T-helper 2 cell treated with Interferon-gamma antibody and Interleukin-4, amounts not matched to agents 100 ng/mL and 5 ng/mL, for 36 hours (primary cell): ENCODE measurements at regions not wholly inside any gene's neighbourhood (a gene's known extent, or its start where the extent isn't known, plus 50 kb on each side); places are given as distances from the start of the nearest gene placed in this dataset.

ENCODE experiments used
- intact Hi-C: fragments of 100-400 bp; cut with micrococcal nuclease; formaldehyde crosslinking; loops from one replicate; pipeline ENCODE4 v1.15.1; 2023

DNA sequence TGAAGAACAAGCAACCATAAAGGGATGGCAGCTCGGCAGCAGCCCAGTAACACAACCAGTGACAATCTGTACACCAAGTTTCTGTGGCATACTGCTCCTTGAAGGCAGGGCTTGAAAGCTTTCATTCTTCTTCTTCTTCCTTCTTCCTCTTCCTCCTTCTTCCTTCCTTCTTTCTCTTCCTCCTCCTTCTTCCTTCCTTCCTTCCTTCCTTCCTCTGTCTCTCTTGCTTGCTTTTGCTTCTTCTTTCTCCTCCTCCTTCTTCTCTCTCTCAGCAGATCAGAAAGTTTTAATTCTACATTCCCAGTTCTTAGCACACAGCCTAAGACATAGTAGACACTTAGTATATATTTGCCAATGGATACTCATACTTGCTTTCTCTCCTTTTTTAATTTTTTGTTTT, 95.9 kb downstream of the GLUL start:
- intact Hi-C loops = no loop called here

DNA sequence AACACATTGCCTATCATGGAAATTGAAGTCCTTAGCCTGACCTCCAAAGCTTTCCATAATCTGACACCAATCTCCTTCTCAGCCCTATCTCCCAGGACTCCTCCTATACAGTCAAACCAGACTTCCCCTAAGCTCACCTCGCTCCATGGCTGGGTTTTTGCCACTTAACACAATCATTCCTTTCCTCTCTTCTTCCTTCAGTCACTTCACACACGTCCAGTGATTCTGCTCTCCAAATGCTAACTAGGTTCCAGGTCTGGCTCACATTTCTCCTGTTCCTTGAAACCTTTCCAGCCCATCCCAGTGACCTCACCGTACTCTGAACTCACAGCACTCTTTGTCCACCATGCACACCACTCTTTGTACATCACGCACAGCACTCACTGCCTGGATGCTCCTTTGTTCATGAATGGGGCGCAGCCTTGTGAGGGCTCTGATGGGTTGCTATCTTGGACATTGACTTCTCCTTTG, 98.4 kb downstream of the GLUL start:
- intact Hi-C loops = no loop called here

- intact Hi-C loops = no loop called here
Measured at GRCh38 chr1:182292193-182292741, 99.3 kb downstream of the GLUL start.

GRCh38 chr1:182291584-182292192, 99.9 kb downstream of the GLUL start:
- intact Hi-C loops = no loop called here

GRCh38 chr1:182288749-182289604, 102.6 kb downstream of the GLUL start:
- intact Hi-C loops = no loop called here

DNA sequence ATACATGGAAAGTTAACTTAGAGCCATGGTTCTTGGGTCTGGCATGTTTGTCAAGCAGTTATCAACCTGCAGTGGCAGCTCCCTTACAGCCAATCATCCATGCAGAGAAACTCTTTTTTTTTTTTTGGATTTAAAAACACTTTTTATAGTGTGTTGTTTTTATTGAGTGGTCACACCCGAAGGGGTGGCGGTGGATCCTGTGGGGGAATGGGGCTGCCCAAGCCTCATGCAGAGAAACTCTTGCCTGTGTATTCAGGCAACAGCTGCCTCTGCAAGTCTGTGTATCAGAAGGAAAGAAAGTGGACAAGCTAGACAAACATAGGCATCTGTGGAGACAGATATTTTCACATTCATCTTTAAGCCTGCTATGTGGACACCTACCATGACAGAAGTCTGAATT, 104.8 kb downstream of the GLUL start:
- intact Hi-C loops = no loop called here

- intact Hi-C loops = no loop called here
Measured at GRCh38 chr1:182283746-182284544, 107.6 kb downstream of the GLUL start.

DNA sequence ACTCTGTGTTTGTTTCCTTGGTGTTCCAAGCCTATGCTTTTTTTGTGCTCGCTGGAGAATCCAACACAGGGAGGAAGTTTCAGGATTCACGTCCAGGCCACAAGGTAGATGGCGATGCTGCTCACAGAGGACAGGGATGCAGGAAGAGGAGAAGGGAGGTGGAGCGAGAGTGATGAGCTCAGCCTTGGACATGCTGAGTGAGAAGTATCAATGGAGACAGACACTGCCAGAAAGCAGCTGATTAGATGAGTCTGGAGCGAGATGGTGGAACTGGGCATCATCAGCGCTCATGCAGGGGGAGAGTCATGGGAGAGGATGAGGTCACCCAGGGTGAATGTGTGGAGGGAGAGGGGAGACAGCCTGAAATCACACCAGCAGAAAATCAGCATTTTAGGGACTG, 110.0 kb downstream of the GLUL start:
- intact Hi-C loops = no loop called here

DNA sequence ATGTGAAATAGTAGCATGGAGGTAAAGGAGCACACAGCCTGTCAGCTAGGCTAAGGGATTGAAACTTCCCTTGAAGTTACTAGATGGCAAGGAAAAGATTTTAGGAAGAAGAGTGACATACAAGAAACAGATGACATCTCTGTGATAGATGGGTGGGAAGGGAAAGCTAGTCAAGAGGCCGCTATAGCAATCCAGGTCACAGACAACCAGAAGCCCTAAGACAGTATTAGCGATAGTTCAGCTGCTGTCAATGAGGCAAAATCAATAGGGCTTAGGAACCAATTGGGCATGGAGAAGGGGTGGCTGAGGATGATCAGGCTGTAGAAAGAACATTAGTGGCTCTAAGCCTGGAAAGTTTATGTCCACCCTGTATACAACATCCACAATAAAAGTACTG, 111.1 kb downstream of the GLUL start:
- intact Hi-C loops = no loop called here

GRCh38 chr1:182279724-182280503, 111.7 kb downstream of the GLUL start:
- intact Hi-C loops = no loop called here

DNA sequence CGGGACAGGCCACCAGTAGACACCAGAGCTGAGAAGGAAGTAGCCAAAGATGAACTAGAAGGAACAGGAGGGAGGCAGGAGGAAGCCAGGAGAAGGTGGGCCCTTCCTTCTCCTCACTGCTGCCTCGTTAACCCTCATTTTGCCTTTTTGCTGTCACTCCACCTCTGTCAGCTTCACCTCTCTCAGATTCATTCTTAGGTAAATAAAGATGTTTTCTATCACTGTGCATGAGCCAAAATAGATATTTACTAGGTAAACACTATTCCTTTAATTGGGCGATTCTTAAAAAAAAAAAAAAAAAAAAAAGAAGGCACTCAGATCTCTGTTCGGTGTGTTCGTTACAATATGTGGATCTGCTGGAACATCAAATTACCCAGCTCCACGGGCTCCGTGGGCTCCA, 112.3 kb downstream of the GLUL start:
- intact Hi-C loops = no loop called here

DNA sequence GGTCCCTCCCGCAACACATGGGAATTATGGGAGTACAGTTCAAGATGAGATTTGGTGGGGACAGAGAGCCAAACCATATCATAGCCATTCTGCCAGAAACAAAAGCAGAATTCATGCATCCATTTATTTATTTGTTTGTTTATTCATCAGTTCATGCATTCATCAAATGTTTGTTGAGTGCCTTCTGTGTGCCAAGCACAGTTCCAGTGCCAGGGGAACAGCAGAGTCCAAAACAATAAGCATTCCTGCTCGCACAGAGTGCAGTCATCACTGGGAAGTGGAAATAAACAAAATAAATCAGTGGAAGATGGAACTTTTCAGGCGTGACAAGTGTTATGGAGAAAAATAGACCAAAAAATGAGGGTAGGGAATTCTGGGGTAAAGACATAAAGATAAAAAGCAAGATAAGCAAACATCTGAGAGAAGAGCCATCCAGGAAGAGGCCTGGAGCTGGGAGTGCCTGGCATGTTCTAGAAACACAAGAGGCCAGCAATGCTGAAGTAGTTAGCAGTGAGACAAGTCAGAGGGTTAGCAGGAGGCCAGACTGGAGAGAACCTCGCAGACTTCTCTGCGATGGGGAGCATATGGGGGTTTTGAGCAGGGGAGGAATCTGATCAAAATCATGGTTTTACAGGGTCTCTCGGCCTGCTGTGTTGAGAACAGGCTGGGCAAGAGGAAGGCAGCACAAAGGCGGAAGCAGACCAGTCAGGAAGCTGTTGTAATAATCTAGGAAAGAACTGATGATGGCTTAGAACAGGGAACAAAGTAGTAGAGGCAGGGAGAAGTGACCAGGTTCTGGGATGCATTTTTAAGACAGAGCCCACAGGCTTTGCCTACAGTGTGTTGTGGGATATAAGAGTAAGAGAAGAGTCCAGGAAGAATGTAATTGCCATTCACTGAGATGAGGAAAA, 113.2 kb downstream of the GLUL start:
- intact Hi-C loops = no loop called here

- intact Hi-C loops = no loop called here
Measured at GRCh38 chr1:182275271-182275670, 116.3 kb downstream of the GLUL start.

DNA sequence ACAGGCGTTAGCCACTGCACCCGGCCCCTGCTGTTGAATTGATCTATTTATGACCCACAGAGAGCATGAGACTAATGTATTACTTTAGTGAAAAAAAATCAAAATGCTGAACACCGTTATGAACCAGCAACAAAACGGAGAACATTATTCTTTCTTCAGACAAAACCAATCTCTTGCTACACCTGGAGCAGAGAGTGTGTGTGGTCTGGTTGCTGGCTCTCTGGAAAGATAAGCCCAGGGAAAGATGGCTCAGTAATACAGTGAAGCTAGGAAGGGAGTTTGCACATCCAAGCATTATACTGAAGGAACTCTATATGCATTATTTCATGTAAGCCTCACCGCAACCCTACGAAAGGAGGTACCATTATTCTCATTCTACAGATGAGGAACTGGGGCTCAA, 117.0 kb downstream of the GLUL start:
- intact Hi-C loops = no loop called here

GRCh38 chr1:182270731-182271130, 120.9 kb downstream of the GLUL start:
- intact Hi-C loops = no loop called here

DNA sequence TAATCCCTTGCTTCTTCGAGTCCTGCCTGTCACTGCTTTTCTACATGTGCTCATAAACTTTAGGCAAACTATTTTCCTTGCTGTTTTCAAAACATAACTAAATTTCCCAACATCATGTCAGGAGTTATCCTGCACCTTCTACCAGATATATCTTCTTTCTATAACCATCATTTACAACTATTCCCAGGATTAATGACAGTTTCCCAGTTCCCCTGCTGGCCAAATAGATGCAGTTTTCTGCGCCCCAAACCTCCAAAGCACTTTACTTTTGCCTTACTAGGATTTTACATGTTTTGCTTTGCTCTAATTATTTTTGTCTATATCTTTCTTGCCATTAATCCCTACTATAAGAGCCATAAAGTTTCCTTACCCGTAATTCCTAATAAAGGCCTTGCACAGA, 122.5 kb downstream of the GLUL start:
- intact Hi-C loops = loop anchor here (10.0 kb wide), 1 partner anchor 124 kb away; no protein-coding TSS in a partner anchor

DNA sequence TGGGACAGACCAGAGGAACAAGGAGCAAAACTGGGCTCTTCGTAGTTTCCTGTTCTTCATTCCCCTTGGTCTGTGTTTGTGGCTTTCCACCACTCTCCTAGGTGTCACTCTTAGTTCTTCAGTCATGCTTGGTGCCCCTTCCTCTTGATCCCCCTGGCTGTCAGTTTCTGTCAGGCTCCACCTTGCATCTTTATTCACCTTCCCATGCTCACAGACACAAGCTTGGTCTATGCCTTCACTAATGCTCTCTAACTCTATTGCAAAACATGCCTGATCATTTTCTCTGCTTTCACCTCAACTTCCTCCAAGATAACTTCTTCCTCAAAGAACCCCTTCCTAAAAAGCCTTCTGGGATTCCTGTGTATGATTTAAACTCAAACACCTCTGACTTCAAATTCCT, 122.9 kb downstream of the GLUL start:
- intact Hi-C loops = loop anchor here (10.0 kb wide), 1 partner anchor 124 kb away; no protein-coding TSS in a partner anchor

GRCh38 chr1:182264185-182264584, 127.4 kb downstream of the GLUL start:
- intact Hi-C loops = loop anchor here (10.0 kb wide), 1 partner anchor 119 kb away; no protein-coding TSS in a partner anchor

GRCh38 chr1:182263706-182264105, 127.9 kb downstream of the GLUL start:
- intact Hi-C loops = loop anchor here (10.0 kb wide), 1 partner anchor 119 kb away; no protein-coding TSS in a partner anchor

DNA sequence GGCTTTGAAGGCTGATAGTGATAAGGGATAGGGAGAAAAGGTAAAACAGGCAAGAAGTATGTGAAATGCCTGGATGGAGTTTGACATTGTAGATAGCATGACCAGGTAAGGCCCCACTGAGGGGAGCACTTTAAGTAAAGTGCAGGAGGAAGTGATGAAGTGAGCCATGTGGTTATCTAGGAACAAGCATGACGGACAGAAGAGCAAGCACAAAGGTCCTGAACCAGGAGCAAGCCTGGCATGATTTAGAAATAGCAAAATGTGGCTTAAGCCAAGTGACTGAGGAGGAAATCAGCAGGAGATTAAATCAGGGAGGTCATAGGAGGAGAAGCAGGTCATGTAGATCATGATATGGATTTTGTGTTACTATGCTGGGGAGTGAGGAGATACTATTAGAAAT, 129.2 kb downstream of the GLUL start:
- intact Hi-C loops = loop anchor here (10.0 kb wide), 1 partner anchor 118 kb away; no protein-coding TSS in a partner anchor
